HCT116 (cell line): ENCODE measurements at regions not wholly inside any gene's neighbourhood (a gene's known extent, or its start where the extent isn't known, plus 50 kb on each side); places are given as distances from the start of the nearest gene placed in this dataset.

ENCODE experiments used
- ATAC-seq: fragments of 200-7000 bp; cut with Tn5 transposase; 2 replicates; pipeline ENCODE4 v1.9.1; 2020; ENCODE audit warnings: mild to moderate bottlenecking, moderate library complexity
- BruUV-seq: library from RNA; stranded (reverse); fragments of 400-500 nt; replicated peaks from 2 replicates; lab custom pipeline; 2021; lab: Mats Ljungman, UMichigan
- CTCF ChIA-PET: fragments of 300-600 bp; sonication (Branson Sonifier 250); formaldehyde crosslinking; loops from one replicate; lab custom pipeline; 2021; ENCODE audit warnings: antibody characterized with exemption; lab: Charles Lee
- POLR2A ChIA-PET: fragments of 300-600, 350-600 bp; sonication (Branson Sonifier 250); formaldehyde crosslinking; loops from one replicate; lab custom pipeline; 2021; ENCODE audit warnings: antibody characterized with exemption; lab: Charles Lee
- RAD21 ChIA-PET, 2 experiments: fragments of 300-600 bp; sonication (Branson Sonifier 250); formaldehyde crosslinking; loops; one replicate each; lab custom pipeline; 2023; ENCODE audit warnings: low total read pairs in 2 of 2; ENCODE audit not compliant: uncharacterized antibody in 2 of 2, unreplicated experiment in 2 of 2, low non-redundant PET in 1 of 2; lab: Charles Lee
- DNase-seq: peaks from one replicate; pipeline ENCODE4 v3.0.0-alpha.2; 2010; ENCODE audit warnings: low read depth, low spot score
- H2AFZ ChIP-seq: fragments of 200-600 bp; shearing (Covaris generic), sonication (generic); 2 replicates; pipeline ENCODE4 v1.6.1; 2017; ENCODE audit warnings: low read depth, mixed run types, mixed read lengths, antibody characterized with exemption, low read length; ENCODE audit not compliant: poor library complexity, severe bottlenecking
- H3K27ac ChIP-seq: 2 replicates; pipeline ENCODE4 v1.5.1; 2012; ENCODE audit warnings: low read depth, low read length
- H3K27me3 ChIP-seq: fragments of 200-600 bp; sonication (generic); 2 replicates; pipeline ENCODE4 v1.6.1; 2016; ENCODE audit warnings: mixed run types, low read length, mixed read lengths; ENCODE audit not compliant: insufficient read depth
- H3K36me3 ChIP-seq, 2 experiments: fragments of 200-500 bp in 1 of 2; fragments of 200-600 bp in 1 of 2; sonication (Bioruptor generic) in 1 of 2; sonication (generic) in 1 of 2; 2 replicates each; pipeline versions ENCODE4 v1.5.1 to v1.6.1; 2014 to 2016; ENCODE audit warnings: low read length in 2 of 2, inconsistent platforms in 1 of 2, mixed read lengths in 1 of 2, mixed run types in 1 of 2; ENCODE audit not compliant: insufficient read depth in 2 of 2, control insufficient read depth in 1 of 2
- H3K4me1 ChIP-seq, 2 experiments: fragments of 200-600 bp in 1 of 2; sonication (generic) in 1 of 2; 2 replicates each; pipeline versions ENCODE4 v1.5.1 to v1.6.1; 2012 to 2017; ENCODE audit warnings: low read length in 2 of 2, inconsistent platforms in 1 of 2, mild to moderate bottlenecking in 1 of 2, mixed read lengths in 1 of 2, mixed run types in 1 of 2, moderate library complexity in 1 of 2; ENCODE audit not compliant: insufficient read depth in 2 of 2, control insufficient read depth in 1 of 2
- H3K4me2 ChIP-seq: fragments of 200-600 bp; sonication (generic); 2 replicates; pipeline ENCODE4 v1.6.1; 2017; ENCODE audit warnings: mixed run types, low read length, mixed read lengths
- H3K4me3 ChIP-seq, 2 experiments: fragments of 200-600 bp in 1 of 2; sonication (generic) in 1 of 2; replicated peaks in 1 of 2; 2 replicates each; pipeline ENCODE4 v1.5.1; 2011 to 2016; ENCODE audit warnings: low read length in 2 of 2, control low read depth in 1 of 2, low read depth in 1 of 2, mild to moderate bottlenecking in 1 of 2, mixed read lengths in 1 of 2, mixed run types in 1 of 2
- H3K79me2 ChIP-seq: fragments of 200-600 bp; sonication (generic); 2 replicates; pipeline ENCODE4 v1.6.1; 2017; ENCODE audit warnings: mild to moderate bottlenecking, mixed run types, low read length, moderate library complexity, mixed read lengths; ENCODE audit not compliant: insufficient read depth
- H3K9ac ChIP-seq: fragments of 200-600 bp; sonication (generic); 2 replicates; pipeline ENCODE4 v1.6.1; 2016; ENCODE audit warnings: low read length, mixed read lengths
- H3K9me2 ChIP-seq: fragments of 200-600 bp; sonication (generic), shearing (Covaris generic); 2 replicates; pipeline ENCODE4 v1.6.1; 2017; ENCODE audit warnings: mixed run types, mild to moderate bottlenecking, moderate library complexity; ENCODE audit not compliant: insufficient read depth
- H3K9me3 ChIP-seq, 2 experiments: fragments of 200-500 bp in 1 of 2; fragments of 200-600 bp in 1 of 2; sonication (Bioruptor generic) in 1 of 2; sonication (generic) in 1 of 2; 2 replicates each; pipeline ENCODE4 v1.6.1; 2014 to 2017; ENCODE audit warnings: low read length in 2 of 2, mixed read lengths in 2 of 2, inconsistent platforms in 1 of 2, low read depth in 1 of 2, mild to moderate bottlenecking in 1 of 2, mixed run types in 1 of 2, moderate library complexity in 1 of 2; ENCODE audit not compliant: control insufficient read depth in 1 of 2, insufficient read depth in 1 of 2
- H4K20me1 ChIP-seq: fragments of 200-600 bp; sonication (generic), shearing (Covaris generic); 2 replicates; pipeline ENCODE4 v1.6.1; 2017; ENCODE audit warnings: mixed run types, mild to moderate bottlenecking, moderate library complexity; ENCODE audit not compliant: insufficient read depth
- ATF3 ChIP-seq: IDR thresholded peaks from 2 replicates; pipeline ENCODE4 v1.6.1; 2012
- CBX3 ChIP-seq: IDR thresholded peaks from 2 replicates; pipeline ENCODE4 v1.6.1; 2012; ENCODE audit warnings: low read depth
- CTCF ChIP-seq, 3 experiments: fragments of 200-600 bp in 1 of 3; sonication (generic) in 1 of 3; IDR thresholded peaks in 2 of 3; conservative IDR thresholded peaks in 1 of 3; 2 replicates each; pipeline ENCODE4 v1.5.1; 2012 to 2017; ENCODE audit warnings: low read depth in 2 of 3, low read length in 2 of 3, antibody characterized with exemption in 1 of 3, borderline replicate concordance in 1 of 3, control low read depth in 1 of 3, mild to moderate bottlenecking in 1 of 3, mixed read lengths in 1 of 3, mixed run types in 1 of 3, moderate library complexity in 1 of 3; ENCODE audit not compliant: insufficient read depth in 1 of 3
- EGR1 ChIP-seq: IDR thresholded peaks from 2 replicates; pipeline ENCODE4 v1.6.1; 2012; ENCODE audit warnings: low read depth
- ELF1 ChIP-seq: IDR thresholded peaks from 2 replicates; pipeline ENCODE4 v1.6.1; 2012; ENCODE audit warnings: low read depth, borderline replicate concordance
- EZH2 ChIP-seq: fragments of 200-600 bp; sonication (generic); IDR thresholded peaks from 2 replicates; pipeline ENCODE4 v1.6.1; 2017; ENCODE audit warnings: antibody characterized with exemption, mixed run types
- EZH2phosphoT487 ChIP-seq: fragments of 200-600 bp; IDR thresholded peaks from 2 replicates; pipeline ENCODE4 v1.6.1; 2018; ENCODE audit warnings: antibody characterized with exemption, borderline replicate concordance
- FOSL1 ChIP-seq: IDR thresholded peaks from 2 replicates; pipeline ENCODE4 v1.6.1; 2012; ENCODE audit warnings: low read depth
- JUND ChIP-seq: IDR thresholded peaks from 2 replicates; pipeline ENCODE4 v1.6.1; 2012
- MAX ChIP-seq: IDR thresholded peaks from 2 replicates; pipeline ENCODE4 v1.6.1; 2012
- RAD21 ChIP-seq: IDR thresholded peaks from 2 replicates; pipeline ENCODE4 v1.6.1; 2012; ENCODE audit warnings: low read depth, mild to moderate bottlenecking
- REST ChIP-seq: IDR thresholded peaks from 2 replicates; pipeline ENCODE4 v1.6.1; 2012; ENCODE audit warnings: low read depth
- SIN3A ChIP-seq: IDR thresholded peaks from 2 replicates; pipeline ENCODE4 v1.6.1; 2012; ENCODE audit warnings: low read depth
- SRF ChIP-seq: IDR thresholded peaks from 2 replicates; pipeline ENCODE4 v1.6.1; 2012; ENCODE audit warnings: low read depth
- TCF7L2 ChIP-seq: IDR thresholded peaks from 2 replicates; pipeline ENCODE4 v1.7.0; 2011; ENCODE audit warnings: borderline replicate concordance, inconsistent platforms; ENCODE audit not compliant: insufficient read depth, insufficient read length; ENCODE audit errors: extremely low read depth
- YY1 ChIP-seq: IDR thresholded peaks from 2 replicates; pipeline ENCODE4 v1.6.1; 2011; ENCODE audit warnings: low read length, low read depth, moderate library complexity, mild to moderate bottlenecking; ENCODE audit not compliant: insufficient replicate concordance; ENCODE audit errors: extremely low read depth
- ZBTB33 ChIP-seq: IDR thresholded peaks from 2 replicates; pipeline ENCODE4 v1.6.1; 2011; ENCODE audit warnings: mild to moderate bottlenecking, low read length, moderate library complexity; ENCODE audit not compliant: insufficient replicate concordance; ENCODE audit errors: extremely low read depth
- ZFX ChIP-seq: fragments of 450-650 bp; IDR thresholded peaks from 2 replicates; pipeline ENCODE4 v1.6.1; 2017
- intact Hi-C: fragments of 100-400 bp; cut with micrococcal nuclease; formaldehyde crosslinking; loops from 2 replicates; pipeline ENCODE4 v1.10.0; 2022

- RAD21 ChIA-PET: no interaction called here
- ATAC-seq: no peak
- intact Hi-C loops: no loop called here
- H3K9me3 ChIP-seq: peaks cover 4 to 7% of the 10 kb centered on the region in 2 experiments; a peak in 2 of 4 replicates
- H3K27ac ChIP-seq: no peak overlapping the region
- H3K4me2 ChIP-seq: no peak overlapping the region
- H3K4me1 ChIP-seq: no peaks in the 10 kb centered on the region
- no peak for DNase-seq
- H2AFZ ChIP-seq: no peak overlapping the region
- no peaks in the 10 kb centered on the region for H3K9me2 ChIP-seq
- H3K4me3 ChIP-seq: no peak overlapping the region
- no peaks in the 10 kb centered on the region for H3K36me3 ChIP-seq
- POLR2A ChIA-PET: no interaction called here
- TF ChIP-seq EGR1 (no peak), MAX (no peak), FOSL1 (no peak), TCF7L2 (no peak), JUND (no peak), SRF (no peak), YY1 (no peak), REST (no peak), EZH2phosphoT487 (no peak), ATF3 (no peak), ZBTB33 (no peak), EZH2 (no peak), ELF1 (no peak), ZFX (no peak), RAD21 (no peak), CBX3 (no peak), CTCF (IDR thresholded peaks at IDR 0.05 in 2 of 3, conservative IDR thresholded peaks at IDR 0.05 in 1 of 3; ENCODE audit: borderline replicate concordance in 1 of 3, insufficient read depth in 1 of 3, low read depth in 2 of 3, low read length in 2 of 3) (no peak), SIN3A (no peak)
- H3K9ac ChIP-seq: no peak overlapping the region
- no peaks in the 10 kb centered on the region for H3K79me2 ChIP-seq
- no peaks in the 10 kb centered on the region for H4K20me1 ChIP-seq
- no TSS peak for BruUV-seq
- H3K27me3 ChIP-seq: no peaks in the 10 kb centered on the region
- CTCF ChIA-PET: no interaction called here
These were observed 111.1 kb upstream of the KCNE2 start for GRCh38 chr21:34252751-34253150.
